ENCODE measurements at regions not wholly inside any gene's neighbourhood (a gene's known extent, or its start where the extent isn't known, plus 50 kb on each side); places are given as distances from the start of the nearest gene placed in this dataset.
A peak's percentile ranks its signal among the peaks of the same experiment; 100 is the strongest.

- peak in 2 of 3 donors; percentile 2 for DNase-seq
- H3K27ac Mint-ChIP-seq = no peak overlapping the region
- ATAC-seq (ENCODE audit: low read depth in 2 of 2) = no peak
- H3K4me1 ChIP-seq (ENCODE audit: control insufficient read depth, insufficient read depth, low read length, poor library complexity, severe bottlenecking) = no peaks in the 10 kb centered on the region
- no peaks in the 10 kb centered on the region for H3K36me3 ChIP-seq (ENCODE audit: control insufficient read depth, insufficient read depth, low read length)
- no peak overlapping the region for H3K4me3 ChIP-seq (ENCODE audit: low read depth, low read length)
- no peaks in the 10 kb centered on the region for H3K9me3 ChIP-seq (ENCODE audit: control insufficient read depth in 2 of 2, low read length in 2 of 2)
- H3K36me3 Mint-ChIP-seq = no peaks in the 10 kb centered on the region
- no peaks in the 10 kb centered on the region for H3K4me1 Mint-ChIP-seq
- H3K27me3 ChIP-seq (ENCODE audit: control insufficient read depth, insufficient read depth, low read length) = no peaks in the 10 kb centered on the region
- H3K27me3 Mint-ChIP-seq = no peaks in the 10 kb centered on the region
- no peak overlapping the region for H3K27ac ChIP-seq (ENCODE audit: insufficient read depth, low read length, poor library complexity, severe bottlenecking)
- no peaks in the 10 kb centered on the region for H3K9me3 Mint-ChIP-seq
- no peak overlapping the region for H3K4me3 Mint-ChIP-seq
These were observed 151.4 kb upstream of the LAMA2 start for GRCh38 chr6:128731249-128732165.

GRCh38 chr6:128727500-128727899 is 155.4 kb upstream of the LAMA2 start:
- no peak overlapping the region for H3K4me3 ChIP-seq (ENCODE audit: low read depth, low read length)
- no peaks in the 10 kb centered on the region for H3K27me3 Mint-ChIP-seq
- no peaks in the 10 kb centered on the region for H3K4me1 ChIP-seq (ENCODE audit: control insufficient read depth, insufficient read depth, low read length, poor library complexity, severe bottlenecking)
- ATAC-seq (ENCODE audit: low read depth in 2 of 2) (no peak), DNase-seq (no peak)
- H3K36me3 Mint-ChIP-seq = no peaks in the 10 kb centered on the region
- H3K27ac Mint-ChIP-seq = no peak overlapping the region
- no peaks in the 10 kb centered on the region for H3K36me3 ChIP-seq (ENCODE audit: control insufficient read depth, insufficient read depth, low read length)
- no peaks in the 10 kb centered on the region for H3K27me3 ChIP-seq (ENCODE audit: control insufficient read depth, insufficient read depth, low read length)
- H3K9me3 Mint-ChIP-seq = no peaks in the 10 kb centered on the region
- H3K4me1 Mint-ChIP-seq = no peaks in the 10 kb centered on the region
- no peaks in the 10 kb centered on the region for H3K9me3 ChIP-seq (ENCODE audit: control insufficient read depth in 2 of 2, low read length in 2 of 2)
- H3K27ac ChIP-seq (ENCODE audit: insufficient read depth, low read length, poor library complexity, severe bottlenecking) = no peak overlapping the region
- H3K4me3 Mint-ChIP-seq = no peak overlapping the region

- no peak overlapping the region for H3K27ac Mint-ChIP-seq
- H3K27ac ChIP-seq (ENCODE audit: insufficient read depth, low read length, poor library complexity, severe bottlenecking) = no peak overlapping the region
- H3K9me3 ChIP-seq (ENCODE audit: control insufficient read depth in 2 of 2, low read length in 2 of 2) = no peaks in the 10 kb centered on the region
- no peak overlapping the region for H3K4me3 Mint-ChIP-seq
- H3K4me3 ChIP-seq (ENCODE audit: low read depth, low read length) = no peak overlapping the region
- H3K4me1 ChIP-seq (ENCODE audit: control insufficient read depth, insufficient read depth, low read length, poor library complexity, severe bottlenecking) = no peaks in the 10 kb centered on the region
- H3K4me1 Mint-ChIP-seq = no peaks in the 10 kb centered on the region
- no peaks in the 10 kb centered on the region for H3K27me3 ChIP-seq (ENCODE audit: control insufficient read depth, insufficient read depth, low read length)
- H3K9me3 Mint-ChIP-seq = no peaks in the 10 kb centered on the region
- no peaks in the 10 kb centered on the region for H3K27me3 Mint-ChIP-seq
- H3K36me3 Mint-ChIP-seq = no peaks in the 10 kb centered on the region
- ATAC-seq (ENCODE audit: low read depth in 2 of 2) (no peak), DNase-seq (peak in 1 of 3 donors; percentile 9)
- no peaks in the 10 kb centered on the region for H3K36me3 ChIP-seq (ENCODE audit: control insufficient read depth, insufficient read depth, low read length)
These were observed 157.4 kb upstream of the LAMA2 start for GRCh38 chr6:128725271-128726233.

GRCh38 chr6:128724738-128725137 is 158.2 kb upstream of the LAMA2 start:
- Mint-ChIP-seq H3K9me3 (no peaks in the 10 kb centered on the region), H3K36me3 (no peaks in the 10 kb centered on the region), H3K4me3 (no peak overlapping the region), H3K4me1 (no peaks in the 10 kb centered on the region), H3K27ac (no peak overlapping the region), H3K27me3 (no peaks in the 10 kb centered on the region)
- ATAC-seq (ENCODE audit: low read depth in 2 of 2) (no peak), DNase-seq (no peak)
- Histone ChIP-seq H3K36me3 (ENCODE audit: control insufficient read depth, insufficient read depth, low read length) (no peaks in the 10 kb centered on the region), H3K27ac (ENCODE audit: insufficient read depth, low read length, poor library complexity, severe bottlenecking) (no peak overlapping the region), H3K27me3 (ENCODE audit: control insufficient read depth, insufficient read depth, low read length) (no peaks in the 10 kb centered on the region), H3K9me3 (ENCODE audit: control insufficient read depth in 2 of 2, low read length in 2 of 2) (no peaks in the 10 kb centered on the region), H3K4me3 (ENCODE audit: low read depth, low read length) (no peak overlapping the region), H3K4me1 (ENCODE audit: control insufficient read depth, insufficient read depth, low read length, poor library complexity, severe bottlenecking) (no peaks in the 10 kb centered on the region)

- Histone ChIP-seq H3K4me1 (ENCODE audit: control insufficient read depth, insufficient read depth, low read length, poor library complexity, severe bottlenecking) (no peaks in the 10 kb centered on the region), H3K36me3 (ENCODE audit: control insufficient read depth, insufficient read depth, low read length) (no peaks in the 10 kb centered on the region), H3K27ac (ENCODE audit: insufficient read depth, low read length, poor library complexity, severe bottlenecking) (no peak overlapping the region), H3K27me3 (ENCODE audit: control insufficient read depth, insufficient read depth, low read length) (no peaks in the 10 kb centered on the region), H3K4me3 (ENCODE audit: low read depth, low read length) (no peak overlapping the region), H3K9me3 (ENCODE audit: control insufficient read depth in 2 of 2, low read length in 2 of 2) (no peaks in the 10 kb centered on the region)
- Mint-ChIP-seq H3K36me3 (no peaks in the 10 kb centered on the region), H3K4me3 (no peak overlapping the region), H3K4me1 (no peaks in the 10 kb centered on the region), H3K27me3 (no peaks in the 10 kb centered on the region), H3K27ac (no peak overlapping the region), H3K9me3 (no peaks in the 10 kb centered on the region)
- ATAC-seq (ENCODE audit: low read depth in 2 of 2) = no peak
- no peak for DNase-seq
These were observed 159.3 kb upstream of the LAMA2 start for GRCh38 chr6:128723667-128724066.

- no peaks in the 10 kb centered on the region for H3K36me3 ChIP-seq (ENCODE audit: control insufficient read depth, insufficient read depth, low read length)
- Mint-ChIP-seq H3K27ac (no peak overlapping the region), H3K4me3 (no peak overlapping the region), H3K27me3 (peaks cover 6% of the 10 kb centered on the region), H3K9me3 (peaks cover 0 to 2% (median 0%) of the 10 kb centered on the region in 7 donors), H3K36me3 (no peaks in the 10 kb centered on the region), H3K4me1 (no peaks in the 10 kb centered on the region)
- H3K9me3 ChIP-seq (ENCODE audit: control insufficient read depth in 2 of 2, low read length in 2 of 2) = no peaks in the 10 kb centered on the region
- no peak overlapping the region for H3K4me3 ChIP-seq (ENCODE audit: low read depth, low read length)
- no peak for DNase-seq
- H3K27me3 ChIP-seq (ENCODE audit: control insufficient read depth, insufficient read depth, low read length) = no peaks in the 10 kb centered on the region
- no peak overlapping the region for H3K27ac ChIP-seq (ENCODE audit: insufficient read depth, low read length, poor library complexity, severe bottlenecking)
- no peak for ATAC-seq (ENCODE audit: low read depth in 2 of 2)
- no peaks in the 10 kb centered on the region for H3K4me1 ChIP-seq (ENCODE audit: control insufficient read depth, insufficient read depth, low read length, poor library complexity, severe bottlenecking)
These were observed 162.0 kb upstream of the LAMA2 start for GRCh38 chr6:128720891-128721290.

GRCh38 chr6:128719786-128720185 is 163.2 kb upstream of the LAMA2 start:
- Mint-ChIP-seq H3K36me3 (no peaks in the 10 kb centered on the region), H3K4me3 (no peak overlapping the region), H3K27ac (no peak overlapping the region), H3K27me3 (peaks cover 6% of the 10 kb centered on the region), H3K4me1 (no peaks in the 10 kb centered on the region), H3K9me3 (peaks cover 0 to 3% (median 0%) of the 10 kb centered on the region in 7 donors)
- Histone ChIP-seq H3K4me1 (ENCODE audit: control insufficient read depth, insufficient read depth, low read length, poor library complexity, severe bottlenecking) (no peaks in the 10 kb centered on the region), H3K9me3 (ENCODE audit: control insufficient read depth in 2 of 2, low read length in 2 of 2) (no peaks in the 10 kb centered on the region), H3K4me3 (ENCODE audit: low read depth, low read length) (no peak overlapping the region), H3K36me3 (ENCODE audit: control insufficient read depth, insufficient read depth, low read length) (no peaks in the 10 kb centered on the region), H3K27me3 (ENCODE audit: control insufficient read depth, insufficient read depth, low read length) (no peaks in the 10 kb centered on the region), H3K27ac (ENCODE audit: insufficient read depth, low read length, poor library complexity, severe bottlenecking) (no peak overlapping the region)
- DNase-seq (no peak), ATAC-seq (ENCODE audit: low read depth in 2 of 2) (no peak)

Data from CD4-positive, CD25-positive, alpha-beta regulatory T cell (primary cell).